ENCODE measurements at regions not wholly inside any gene's neighbourhood (a gene's known extent, or its start where the extent isn't known, plus 50 kb on each side); places are given as distances from the start of the nearest gene placed in this dataset.

DNA sequence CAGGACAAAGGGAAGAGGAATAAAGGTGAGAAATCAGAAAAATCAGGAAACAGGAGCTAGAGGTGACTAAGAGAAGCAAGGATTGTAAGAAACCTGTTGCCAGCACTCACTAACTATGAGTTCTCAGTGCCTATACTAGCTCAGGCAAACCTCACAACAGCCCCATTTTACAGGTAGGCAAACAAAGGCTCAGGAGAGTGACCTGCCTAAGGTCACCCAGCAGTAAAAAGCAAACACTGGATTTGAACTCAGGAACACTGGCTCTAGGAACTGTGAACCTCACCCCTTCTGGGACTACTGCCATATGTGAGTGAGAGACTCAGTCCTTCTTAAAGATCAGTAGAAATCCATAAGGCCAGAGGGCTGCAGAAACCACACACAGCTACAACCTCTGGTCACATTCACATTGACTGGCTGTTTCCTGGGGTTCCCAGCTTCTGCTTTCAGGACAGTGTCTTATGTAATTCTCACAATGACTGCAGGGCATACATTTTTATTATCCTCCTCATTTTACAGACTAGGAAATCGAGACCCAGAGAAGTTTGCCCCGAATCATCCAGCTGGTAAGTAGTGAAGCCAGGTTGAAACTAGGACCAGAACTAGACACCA, 80.7 kb upstream of the MAFB start:
- Mint-ChIP-seq H3K27ac (no peak overlapping the region), H3K4me3 (no peak overlapping the region), H3K4me1 (no peaks in the 10 kb centered on the region), H3K9me3 (ENCODE audit: insufficient read depth) (no peaks in the 10 kb centered on the region), H3K27me3 (peaks cover 8% of the 10 kb centered on the region)
- DNase-seq (no peak), ATAC-seq (ENCODE audit: low read depth) (no peak)
- no peak overlapping the region for H3K9ac ChIP-seq (ENCODE audit: low read length)
- H3K36me3 ChIP-seq (replicated peaks in 1 of 2; ENCODE audit: control extremely low read depth in 1 of 2, control insufficient read depth in 1 of 2, extremely low read depth in 1 of 2, insufficient read depth in 2 of 2, low read length in 1 of 2): no peaks in the 10 kb centered on the region
- CTCF ChIA-PET: no interaction called here
- H3K4me3 ChIP-seq (ENCODE audit: control extremely low read depth in 1 of 5, extremely low read depth in 1 of 5, insufficient read depth in 1 of 5, low read depth in 2 of 5, low read length in 4 of 5): no peak overlapping the region
- no peaks in the 10 kb centered on the region for H4K20me1 ChIP-seq (ENCODE audit: control insufficient read depth, insufficient read depth, low read length, poor library complexity, severe bottlenecking)
- no peaks in the 10 kb centered on the region for H3K4me1 ChIP-seq (ENCODE audit: control insufficient read depth in 2 of 2, insufficient read depth in 2 of 2, low read length in 2 of 2)
- WGBS (ENCODE audit: insufficient coverage): no CpG with 5 or more reads among the region's 2 CpGs
- H3K27me3 ChIP-seq (replicated peaks in 1 of 4; ENCODE audit: control extremely low read depth in 1 of 4, control insufficient read depth in 3 of 4, insufficient read depth in 4 of 4, low read length in 3 of 4): no peaks in the 10 kb centered on the region
- no peaks in the 10 kb centered on the region for H3K79me2 ChIP-seq (ENCODE audit: control insufficient read depth, insufficient read depth, low read length)
- no peak overlapping the region for H3K27ac ChIP-seq (ENCODE audit: low read length in 2 of 2)
- no peak overlapping the region for H2AFZ ChIP-seq (ENCODE audit: insufficient read depth, low read depth, low read length, poor library complexity, severe bottlenecking)
- H3K9me3 ChIP-seq (ENCODE audit: control extremely low read depth in 1 of 3, control insufficient read depth in 2 of 3, insufficient read depth in 1 of 3, low read length in 2 of 3): no peaks in the 10 kb centered on the region
- TF ChIP-seq, protein P1, sequence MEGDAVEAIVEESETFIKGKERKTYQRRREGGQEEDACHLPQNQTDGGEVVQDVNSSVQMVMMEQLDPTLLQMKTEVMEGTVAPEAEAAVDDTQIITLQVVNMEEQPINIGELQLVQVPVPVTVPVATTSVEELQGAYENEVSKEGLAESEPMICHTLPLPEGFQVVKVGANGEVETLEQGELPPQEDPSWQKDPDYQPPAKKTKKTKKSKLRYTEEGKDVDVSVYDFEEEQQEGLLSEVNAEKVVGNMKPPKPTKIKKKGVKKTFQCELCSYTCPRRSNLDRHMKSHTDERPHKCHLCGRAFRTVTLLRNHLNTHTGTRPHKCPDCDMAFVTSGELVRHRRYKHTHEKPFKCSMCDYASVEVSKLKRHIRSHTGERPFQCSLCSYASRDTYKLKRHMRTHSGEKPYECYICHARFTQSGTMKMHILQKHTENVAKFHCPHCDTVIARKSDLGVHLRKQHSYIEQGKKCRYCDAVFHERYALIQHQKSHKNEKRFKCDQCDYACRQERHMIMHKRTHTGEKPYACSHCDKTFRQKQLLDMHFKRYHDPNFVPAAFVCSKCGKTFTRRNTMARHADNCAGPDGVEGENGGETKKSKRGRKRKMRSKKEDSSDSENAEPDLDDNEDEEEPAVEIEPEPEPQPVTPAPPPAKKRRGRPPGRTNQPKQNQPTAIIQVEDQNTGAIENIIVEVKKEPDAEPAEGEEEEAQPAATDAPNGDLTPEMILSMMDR (IDR thresholded peaks at IDR 0.05): no peak
- no peak for TF ChIP-seq EZH2 (IDR thresholded peaks at IDR 0.05; ENCODE audit: borderline replicate concordance, insufficient read depth, low read depth, low read length, poor library complexity, severe bottlenecking)
- intact Hi-C loops (cut with micrococcal nuclease): no loop called here
- POLR2A ChIA-PET: no interaction called here
- no peak overlapping the region for H3K4me2 ChIP-seq (replicated peaks; ENCODE audit: low read depth, low read length, poor library complexity, severe bottlenecking)

DNA sequence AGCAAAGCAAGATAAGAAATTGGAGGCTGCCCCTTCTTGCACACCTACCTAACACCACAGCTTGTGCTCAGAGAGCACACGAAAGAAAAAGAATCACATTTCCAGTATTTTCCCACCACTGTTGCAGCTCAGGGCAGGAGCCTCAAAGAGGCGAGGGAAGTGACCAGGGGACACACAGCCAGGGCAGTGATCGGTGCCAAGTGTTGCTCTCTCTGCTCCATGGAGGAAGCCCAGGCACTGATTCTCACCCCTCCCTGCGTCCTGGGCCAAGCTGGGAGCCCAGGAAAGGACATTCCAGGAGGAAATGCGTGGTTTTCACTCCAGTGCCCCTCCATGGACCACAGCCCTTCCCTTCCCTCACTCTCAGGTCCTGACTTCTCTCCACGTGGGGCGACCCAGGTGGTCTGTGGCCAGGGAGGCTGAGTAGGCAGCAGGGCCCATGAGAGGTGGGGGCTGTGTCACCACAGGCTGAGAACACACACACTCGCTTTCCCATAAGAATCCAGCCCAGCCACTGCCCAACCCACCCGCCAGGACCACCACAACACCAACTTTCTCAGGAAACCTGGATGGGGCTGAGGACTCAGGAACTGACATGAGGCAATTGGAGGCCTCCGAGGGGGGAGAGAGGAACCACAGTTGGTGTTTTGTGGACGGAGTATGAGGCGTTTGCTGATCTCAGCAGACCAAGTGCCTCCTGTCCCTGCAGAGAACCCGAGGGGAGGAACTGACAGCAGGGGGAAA, 81.7 kb upstream of the MAFB start:
- H2AFZ ChIP-seq (ENCODE audit: insufficient read depth, low read depth, low read length, poor library complexity, severe bottlenecking): no peak overlapping the region

More for the DNA sequence above, 81.7 kb upstream of the MAFB start:
- Histone ChIP-seq H3K9me3 (ENCODE audit: control extremely low read depth in 1 of 3, control insufficient read depth in 2 of 3, insufficient read depth in 1 of 3, low read length in 2 of 3) (no peaks in the 10 kb centered on the region), H3K27me3 (replicated peaks in 1 of 4; ENCODE audit: control extremely low read depth in 1 of 4, control insufficient read depth in 3 of 4, insufficient read depth in 4 of 4, low read length in 3 of 4) (no peaks in the 10 kb centered on the region), H3K27ac (ENCODE audit: low read length in 2 of 2) (no peak overlapping the region), H4K20me1 (ENCODE audit: control insufficient read depth, insufficient read depth, low read length, poor library complexity, severe bottlenecking) (no peaks in the 10 kb centered on the region), H3K4me2 (replicated peaks; ENCODE audit: low read depth, low read length, poor library complexity, severe bottlenecking) (no peak overlapping the region), H3K79me2 (ENCODE audit: control insufficient read depth, insufficient read depth, low read length) (no peaks in the 10 kb centered on the region), H3K4me1 (ENCODE audit: control insufficient read depth in 2 of 2, insufficient read depth in 2 of 2, low read length in 2 of 2) (no peaks in the 10 kb centered on the region), H3K36me3 (replicated peaks in 1 of 2; ENCODE audit: control extremely low read depth in 1 of 2, control insufficient read depth in 1 of 2, extremely low read depth in 1 of 2, insufficient read depth in 2 of 2, low read length in 1 of 2) (no peaks in the 10 kb centered on the region), H3K4me3 (ENCODE audit: control extremely low read depth in 1 of 5, extremely low read depth in 1 of 5, insufficient read depth in 1 of 5, low read depth in 2 of 5, low read length in 4 of 5) (no peak overlapping the region), H3K9ac (ENCODE audit: low read length) (no peak overlapping the region)
- intact Hi-C loops (cut with micrococcal nuclease): no loop called here
- Mint-ChIP-seq H3K9me3 (ENCODE audit: insufficient read depth) (no peaks in the 10 kb centered on the region), H3K27ac (no peak overlapping the region), H3K27me3 (peaks cover 8% of the 10 kb centered on the region), H3K4me1 (no peaks in the 10 kb centered on the region), H3K4me3 (no peak overlapping the region)
- ATAC-seq (ENCODE audit: low read depth) (no peak), DNase-seq (no peak)
- no peak for TF ChIP-seq EZH2 (IDR thresholded peaks at IDR 0.05; ENCODE audit: borderline replicate concordance, insufficient read depth, low read depth, low read length, poor library complexity, severe bottlenecking)
- TF ChIP-seq, protein P1 (IDR thresholded peaks at IDR 0.05): no peak
- CTCF ChIA-PET: no interaction called here
- WGBS (ENCODE audit: insufficient coverage): 53% methylated on average over 7 of the region's 13 CpGs
- POLR2A ChIA-PET: no interaction called here

Data from B cell (primary cell).